Endothelial cell of umbilical vein (primary cell): ENCODE measurements at regions not wholly inside any gene's neighbourhood (a gene's known extent, or its start where the extent isn't known, plus 50 kb on each side); places are given as distances from the start of the nearest gene placed in this dataset.

Experiments used
- BruUV-seq: library from RNA; stranded (reverse); fragments of 400-500 nt; replicated peaks from 2 replicates; lab custom pipeline; 2021; lab: Mats Ljungman, UMichigan
- CTCF ChIA-PET: fragments of 300-600, 350-600 bp; sonication (Branson Sonifier 250); formaldehyde crosslinking; loops from one replicate; lab custom pipeline; 2021; ENCODE audit warnings: antibody characterized with exemption, inconsistent platforms; lab: Charles Lee
- POLR2A ChIA-PET: fragments of 300-600, 350-600 bp; sonication (Branson Sonifier 250); formaldehyde crosslinking; loops from one replicate; lab custom pipeline; 2021; ENCODE audit warnings: antibody characterized with exemption, inconsistent platforms; lab: Charles Lee
- DNase-seq: peaks from one replicate; pipeline ENCODE4 v3.0.0-alpha.2; 2011; ENCODE audit warnings: low read depth, low spot score
- FAIRE-seq: peaks from 2 replicates; lab custom pipeline; 2011; peaks lifted over from hg19 to GRCh38; lab: Jason Lieb, UNC
- H2AFZ ChIP-seq: 2 replicates; pipeline ENCODE4 v1.6.0; 2012; ENCODE audit warnings: low read depth, low read length, control low read depth, inconsistent platforms
- H3K27ac ChIP-seq: 2 replicates; pipeline ENCODE4 v1.5.1; 2011; ENCODE audit warnings: low read depth, mild to moderate bottlenecking, control low read depth, low read length, moderate library complexity; ENCODE audit not compliant: insufficient read depth
- H3K27me3 ChIP-seq, 2 experiments: 2 replicates each; pipeline versions ENCODE4 v1.6.0 to v1.6.1; 2011; ENCODE audit warnings: low read length in 2 of 2, mixed read lengths in 1 of 2; ENCODE audit not compliant: control insufficient read depth in 2 of 2, insufficient read depth in 2 of 2
- H3K36me3 ChIP-seq, 2 experiments: 2 replicates in 1 of 2; 3 replicates in 1 of 2; pipeline ENCODE4 v1.5.1; 2011; ENCODE audit warnings: low read length in 2 of 2, mild to moderate bottlenecking in 1 of 2, moderate library complexity in 1 of 2; ENCODE audit not compliant: control insufficient read depth in 2 of 2, insufficient read depth in 2 of 2; ENCODE audit errors: extremely low read depth in 1 of 2
- H3K4me1 ChIP-seq: 3 replicates; pipeline ENCODE4 v1.5.1; 2011; ENCODE audit warnings: mild to moderate bottlenecking, low read length; ENCODE audit not compliant: control insufficient read depth, insufficient read depth; ENCODE audit errors: extremely low read depth
- H3K4me2 ChIP-seq: 2 replicates; pipeline ENCODE4 v1.6.1; 2011; ENCODE audit warnings: low read length, control low read depth, mixed read lengths; ENCODE audit not compliant: insufficient read depth
- H3K4me3 ChIP-seq, 3 experiments: fragments of 200-600 bp in 1 of 3; sonication (generic), shearing (Covaris generic) in 1 of 3; replicated peaks in 1 of 3; 2 replicates each; pipeline ENCODE4 v1.5.1; 2011 to 2016; ENCODE audit warnings: control low read depth in 3 of 3, low read length in 3 of 3, mild to moderate bottlenecking in 2 of 3, inconsistent platforms in 1 of 3, low read depth in 1 of 3, moderate library complexity in 1 of 3; ENCODE audit not compliant: insufficient read depth in 1 of 3
- H3K79me2 ChIP-seq: 2 replicates; pipeline ENCODE4 v1.6.0; 2012; ENCODE audit warnings: low read length, inconsistent platforms; ENCODE audit not compliant: control insufficient read depth, insufficient read depth
- H3K9ac ChIP-seq: replicated peaks from 2 replicates; pipeline ENCODE3; 2011; ENCODE audit warnings: low read length, control low read depth; ENCODE audit not compliant: insufficient read depth; ENCODE audit errors: extremely low read depth
- H3K9me1 ChIP-seq: replicated peaks from 3 replicates; pipeline ENCODE4 v1.6.0; 2011; ENCODE audit warnings: mild to moderate bottlenecking, low read length; ENCODE audit not compliant: control insufficient read depth, insufficient read depth; ENCODE audit errors: extremely low read depth
- H3K9me3 ChIP-seq: replicated peaks from 2 replicates; pipeline ENCODE4 v1.5.1; 2012; ENCODE audit warnings: low read length, inconsistent platforms; ENCODE audit not compliant: control insufficient read depth, insufficient read depth
- H4K20me1 ChIP-seq: replicated peaks from 2 replicates; pipeline ENCODE3; 2011; ENCODE audit warnings: mild to moderate bottlenecking, low read length; ENCODE audit not compliant: control insufficient read depth, insufficient read depth; ENCODE audit errors: extremely low read depth
- CTCF ChIP-seq, 2 donors: IDR thresholded peaks; 1 replicate in 1 of 2; 2 replicates in 1 of 2; pipeline ENCODE4 v1.5.1; 2011; ENCODE audit warnings: low read length in 2 of 2, mild to moderate bottlenecking in 2 of 2, moderate library complexity in 2 of 2, control low read depth in 1 of 2, inconsistent platforms in 1 of 2, low read depth in 1 of 2; ENCODE audit not compliant: insufficient read depth in 1 of 2; ENCODE audit errors: extremely low read depth in 1 of 2
- EZH2 ChIP-seq: IDR thresholded peaks from 2 replicates; pipeline ENCODE4 v1.6.1; 2012; ENCODE audit warnings: borderline replicate concordance, low read depth, mild to moderate bottlenecking, moderate library complexity, low read length, inconsistent platforms; ENCODE audit not compliant: severe bottlenecking
- FOS ChIP-seq: IDR thresholded peaks from 2 replicates; pipeline ENCODE4 v1.6.1; 2011; ENCODE audit warnings: mild to moderate bottlenecking, low read length, moderate library complexity, borderline replicate concordance; ENCODE audit not compliant: insufficient read depth
- GATA2 ChIP-seq: IDR thresholded peaks from 2 replicates; pipeline ENCODE4 v1.7.0; 2011; ENCODE audit warnings: low read depth, mild to moderate bottlenecking, moderate library complexity, mixed read lengths, low read length; ENCODE audit not compliant: insufficient read length, insufficient read depth
- JUN ChIP-seq: IDR thresholded peaks from 2 replicates; pipeline ENCODE4 v1.6.1; 2011; ENCODE audit warnings: borderline replicate concordance, low read depth; ENCODE audit not compliant: insufficient read length, insufficient read depth
- MAX ChIP-seq: IDR thresholded peaks from 2 replicates; pipeline ENCODE4 v1.6.1; 2011; ENCODE audit not compliant: insufficient read depth, insufficient read length
- MYC ChIP-seq: IDR thresholded peaks from one replicate; pipeline ENCODE4 v1.6.1; 2011; ENCODE audit warnings: mild to moderate bottlenecking, low read depth, low read length
- POLR2A ChIP-seq: IDR thresholded peaks from 2 replicates; pipeline ENCODE4 v1.6.1; 2012; ENCODE audit warnings: low read depth, mild to moderate bottlenecking, control low read depth, low read length
- POLR2AphosphoS5 ChIP-seq: IDR thresholded peaks from 2 replicates; pipeline ENCODE4 v1.6.1; 2012; ENCODE audit warnings: low read depth, mild to moderate bottlenecking, control low read depth, low read length, moderate library complexity; ENCODE audit not compliant: insufficient read depth
- dilution Hi-C: fragments of 300-500 bp; cut with MboI; formaldehyde crosslinking; loops from one replicate; pipeline ENCODE4 v1.15.0; 2019; ENCODE audit warnings: low sequenced_read_pairs; ENCODE audit not compliant: extremely low pct_ligation_motif_present
- intact Hi-C: fragments of 100-400 bp; cut with micrococcal nuclease; formaldehyde crosslinking; loops from one replicate; pipeline ENCODE4 v1.10.0; 2022

GRCh38 chr7:86454753-86455152 lies 189.0 kb upstream of the GRM3 start:
- no peak for FAIRE-seq
- H3K79me2 ChIP-seq, result no peaks in the 10 kb centered on the region
- no TSS peak for BruUV-seq
- intact Hi-C loops, result no loop called here
- no peaks in the 10 kb centered on the region for H3K27me3 ChIP-seq
- TF ChIP-seq POLR2A (no peak), MAX (no peak), JUN (no peak), GATA2 (no peak), POLR2AphosphoS5 (no peak), CTCF (IDR thresholded peaks at IDR 0.05; ENCODE audit: extremely low read depth in 1 of 2, insufficient read depth in 1 of 2, low read depth in 1 of 2, low read length in 2 of 2) (no peak), FOS (no peak), EZH2 (no peak), MYC (no peak)
- no peaks in the 10 kb centered on the region for H4K20me1 ChIP-seq
- no peak overlapping the region for H3K9ac ChIP-seq
- no peak overlapping the region for H3K4me3 ChIP-seq
- H3K9me3 ChIP-seq, result no peaks in the 10 kb centered on the region
- H3K4me2 ChIP-seq, result no peak overlapping the region
- CTCF ChIA-PET, result no interaction called here
- DNase-seq, result no peak
- no peak overlapping the region for H3K27ac ChIP-seq
- no peaks in the 10 kb centered on the region for H3K36me3 ChIP-seq
- POLR2A ChIA-PET, result no interaction called here
- H2AFZ ChIP-seq, result no peak overlapping the region
- dilution Hi-C loops, result no loop called here
- H3K4me1 ChIP-seq, result no peaks in the 10 kb centered on the region
- H3K9me1 ChIP-seq, result no peaks in the 10 kb centered on the region
